ENCODE measurements at regions not wholly inside any gene's neighbourhood (a gene's known extent, or its start where the extent isn't known, plus 50 kb on each side); places are given as distances from the start of the nearest gene placed in this dataset.

- intact Hi-C loops (cut with DNase I): no loop called here
- Histone ChIP-seq H3K4me3 (no peak overlapping the region), H3K27ac (no peak overlapping the region), H3K27me3 (no peaks in the 10 kb centered on the region), H3K9me3 (no peaks in the 10 kb centered on the region), H3K4me1 (no peaks in the 10 kb centered on the region), H3K36me3 (no peaks in the 10 kb centered on the region)
- no peak for TF ChIP-seq CTCF (IDR thresholded peaks at IDR 0.05)
- DNase-seq (ENCODE audit: low spot score in 2 of 2): no peak
Observed at GRCh38 chr10:90342480-90342879, 515.4 kb downstream of the HTR7 start.

- Histone ChIP-seq H3K36me3 (no peaks in the 10 kb centered on the region), H3K9me3 (no peaks in the 10 kb centered on the region), H3K27ac (no peak overlapping the region), H3K4me1 (no peaks in the 10 kb centered on the region), H3K4me3 (no peak overlapping the region), H3K27me3 (no peaks in the 10 kb centered on the region)
- no peak for TF ChIP-seq CTCF (IDR thresholded peaks at IDR 0.05)
- no peak for DNase-seq (ENCODE audit: low spot score in 2 of 2)
- intact Hi-C loops (cut with DNase I): no loop called here
Observed at GRCh38 chr10:90344226-90344625, 513.6 kb downstream of the HTR7 start.

- DNase-seq (ENCODE audit: low spot score in 2 of 2): no peak
- no peak for TF ChIP-seq CTCF (IDR thresholded peaks at IDR 0.05)
Observed at GRCh38 chr10:90347239-90347638, 510.6 kb downstream of the HTR7 start.

GRCh38 chr10:90350122-90350521, 507.7 kb downstream of the HTR7 start:
- DNase-seq (ENCODE audit: low spot score in 2 of 2): no peak
- intact Hi-C loops (cut with DNase I): no loop called here
- H3K27ac ChIP-seq: no peak overlapping the region
- TF ChIP-seq CTCF (IDR thresholded peaks at IDR 0.05): no peak
- H3K9me3 ChIP-seq: no peaks in the 10 kb centered on the region
- H3K36me3 ChIP-seq: no peaks in the 10 kb centered on the region
- no peaks in the 10 kb centered on the region for H3K4me1 ChIP-seq
- no peaks in the 10 kb centered on the region for H3K27me3 ChIP-seq
- H3K4me3 ChIP-seq: no peak overlapping the region

More at GRCh38 chr10:90347239-90347638, 510.6 kb downstream of the HTR7 start:
- Histone ChIP-seq H3K27me3 (no peaks in the 10 kb centered on the region), H3K27ac (no peak overlapping the region), H3K4me3 (no peak overlapping the region), H3K4me1 (no peaks in the 10 kb centered on the region), H3K9me3 (no peaks in the 10 kb centered on the region), H3K36me3 (no peaks in the 10 kb centered on the region)
- intact Hi-C loops (cut with DNase I): no loop called here

- no peak for TF ChIP-seq CTCF (IDR thresholded peaks at IDR 0.05)
- H3K27ac ChIP-seq: no peak overlapping the region
- H3K36me3 ChIP-seq: no peaks in the 10 kb centered on the region
- no peak overlapping the region for H3K4me3 ChIP-seq
- no peaks in the 10 kb centered on the region for H3K4me1 ChIP-seq
- DNase-seq (ENCODE audit: low spot score in 2 of 2): no peak
- no peaks in the 10 kb centered on the region for H3K9me3 ChIP-seq
- intact Hi-C loops (cut with DNase I): no loop called here
- no peaks in the 10 kb centered on the region for H3K27me3 ChIP-seq
Observed at GRCh38 chr10:90352288-90352687, 505.6 kb downstream of the HTR7 start.

GRCh38 chr10:90354914-90355313, 502.9 kb downstream of the HTR7 start:
- H3K27me3 ChIP-seq: no peaks in the 10 kb centered on the region
- no peak for TF ChIP-seq CTCF (IDR thresholded peaks at IDR 0.05)
- intact Hi-C loops (cut with DNase I): no loop called here
- no peak for DNase-seq (ENCODE audit: low spot score in 2 of 2)
- no peaks in the 10 kb centered on the region for H3K9me3 ChIP-seq
- H3K4me1 ChIP-seq: no peaks in the 10 kb centered on the region
- no peaks in the 10 kb centered on the region for H3K36me3 ChIP-seq
- H3K4me3 ChIP-seq: no peak overlapping the region
- no peak overlapping the region for H3K27ac ChIP-seq
